ENCODE measurements at regions not wholly inside any gene's neighbourhood (a gene's known extent, or its start where the extent isn't known, plus 50 kb on each side); places are given as distances from the start of the nearest gene placed in this dataset.

DNA sequence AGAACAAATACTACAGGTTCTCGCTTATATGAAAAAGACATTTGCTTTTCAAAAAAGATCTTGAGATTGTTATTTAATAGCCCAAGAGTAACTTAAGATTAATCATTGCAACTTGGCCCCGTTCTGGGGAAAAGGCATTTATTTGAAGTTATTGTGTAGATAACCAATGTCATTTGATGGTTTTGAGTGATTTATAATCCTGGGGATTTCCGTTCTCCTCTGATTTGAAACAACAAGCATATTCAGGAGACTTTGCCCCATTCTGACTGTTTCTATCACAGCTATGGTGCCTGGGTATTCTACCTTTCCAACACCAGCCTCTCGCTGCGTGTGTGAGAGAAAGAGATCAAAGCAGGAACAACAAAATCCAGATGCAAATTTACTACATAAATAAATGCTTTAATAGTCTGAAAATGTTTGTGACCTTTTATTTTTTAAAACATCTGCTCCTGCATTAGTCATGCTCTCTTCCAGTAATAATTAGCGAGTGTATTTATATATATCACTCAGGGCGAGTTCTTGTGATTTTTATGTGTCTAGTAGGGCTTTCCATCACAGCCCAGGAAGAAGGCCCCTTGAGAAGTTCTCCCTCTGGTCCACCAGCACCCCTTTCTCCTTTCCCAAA is 197.9 kb upstream of the FOXQ1 start:
- DNase-seq, result no peak

GRCh38 chr6:1111361-1111760 is 200.5 kb upstream of the FOXQ1 start:
- no peak for DNase-seq

GRCh38 chr6:1110941-1111349 is 201.0 kb upstream of the FOXQ1 start:
- no peak for DNase-seq

DNA sequence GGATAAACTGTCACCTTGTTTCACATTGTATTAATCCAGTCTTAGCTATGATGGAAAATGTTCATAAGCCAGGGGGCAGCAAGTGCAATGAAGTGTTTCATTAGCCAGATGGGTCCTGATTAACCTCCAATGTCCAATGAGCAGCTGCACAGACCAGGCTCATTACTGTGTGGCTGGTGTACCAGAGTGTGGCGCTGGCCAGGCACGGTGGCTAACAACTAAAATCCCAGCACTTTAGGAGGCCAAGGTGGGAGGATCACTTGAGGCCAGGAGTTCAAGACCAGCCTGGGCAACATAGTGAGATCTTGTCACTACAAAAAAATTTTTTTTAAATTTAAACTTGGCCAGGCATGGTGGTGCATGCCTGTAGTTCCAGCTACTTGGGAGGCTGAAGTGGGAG is 201.7 kb upstream of the FOXQ1 start:
- DNase-seq, result no peak

- DNase-seq, result no peak
Observed at GRCh38 chr6:1109134-1109533, 202.8 kb upstream of the FOXQ1 start.

- no peak for DNase-seq
Observed at GRCh38 chr6:1108198-1108597, 203.7 kb upstream of the FOXQ1 start.

DNA sequence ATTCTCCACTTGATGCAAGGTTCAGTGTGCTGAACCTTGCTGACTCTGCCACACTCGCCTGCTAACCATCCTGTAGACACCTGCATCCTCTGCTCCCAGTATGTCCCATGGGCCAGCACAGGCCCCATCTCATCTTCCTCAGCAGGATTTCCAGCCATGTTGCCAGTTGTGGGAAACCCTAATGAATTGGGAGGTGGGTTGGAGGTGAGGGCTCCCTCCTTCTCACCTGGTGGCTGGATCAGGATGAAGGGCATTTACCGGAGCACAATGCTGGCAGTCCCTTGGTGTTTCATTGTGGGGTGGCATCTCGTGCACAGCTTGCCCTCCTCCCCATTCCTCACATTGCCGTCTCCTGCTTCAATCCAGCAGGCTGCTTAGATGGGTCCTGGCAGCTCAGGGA is 204.3 kb upstream of the FOXQ1 start:
- no peak for DNase-seq

GRCh38 chr6:1105833-1106400 is 206.0 kb upstream of the FOXQ1 start:
- no peak for DNase-seq

GRCh38 chr6:1104988-1105670 is 206.8 kb upstream of the FOXQ1 start:
- DNase-seq, result no peak

DNA sequence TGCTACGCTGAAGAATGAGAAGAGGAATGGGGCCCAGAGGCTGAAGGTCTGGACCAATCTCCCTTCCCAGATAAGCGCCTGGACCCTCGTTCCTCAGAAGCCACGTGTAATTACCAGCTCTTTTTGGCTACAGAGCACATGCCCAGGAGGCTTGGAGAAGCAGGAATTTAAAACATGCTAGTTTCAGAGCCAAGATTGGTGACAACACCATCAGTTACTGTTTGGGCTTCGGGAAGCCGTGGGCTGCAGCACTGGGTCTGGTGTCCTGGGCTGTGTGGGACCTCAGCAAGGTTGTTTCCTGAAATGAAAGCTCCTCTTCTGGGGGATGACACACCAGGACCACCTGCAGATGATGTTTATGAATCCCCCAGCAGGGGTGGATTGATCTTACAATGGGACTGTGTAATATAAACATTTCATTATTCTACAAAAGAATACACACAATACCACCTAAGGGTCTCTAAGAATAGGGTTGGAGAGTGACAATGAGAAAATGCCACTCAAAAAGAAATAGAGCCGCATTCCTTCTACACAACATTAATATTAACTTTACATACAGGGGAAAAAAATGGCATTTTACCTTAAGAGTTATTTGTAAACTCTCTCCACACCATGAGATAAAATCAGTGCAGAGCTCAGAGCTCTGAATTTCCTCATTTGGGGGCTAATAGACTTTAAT is 207.8 kb upstream of the FOXQ1 start:
- no peak for DNase-seq

DNA sequence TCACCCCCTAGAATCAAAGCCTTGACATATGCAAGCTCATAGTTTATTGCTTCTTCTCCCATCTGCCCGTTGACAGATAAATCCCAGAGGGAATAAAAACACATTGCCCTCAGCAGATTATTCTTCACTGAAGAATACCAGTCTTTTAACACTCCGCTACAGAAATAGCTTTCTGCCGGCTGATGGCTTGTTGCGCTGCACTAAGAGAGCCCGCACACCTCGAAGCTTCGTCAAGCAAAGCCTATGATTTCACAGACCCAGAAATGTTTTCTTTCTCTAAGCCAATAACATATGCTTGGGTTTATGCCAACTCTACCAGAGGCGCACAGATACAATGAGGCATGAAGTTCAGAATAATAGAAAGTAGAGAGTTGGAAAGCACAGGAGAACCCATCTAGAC is 208.9 kb upstream of the FOXQ1 start:
- DNase-seq, result no peak

GRCh38 chr6:1100269-1100668 is 211.6 kb upstream of the FOXQ1 start:
- DNase-seq, result no peak

DNA sequence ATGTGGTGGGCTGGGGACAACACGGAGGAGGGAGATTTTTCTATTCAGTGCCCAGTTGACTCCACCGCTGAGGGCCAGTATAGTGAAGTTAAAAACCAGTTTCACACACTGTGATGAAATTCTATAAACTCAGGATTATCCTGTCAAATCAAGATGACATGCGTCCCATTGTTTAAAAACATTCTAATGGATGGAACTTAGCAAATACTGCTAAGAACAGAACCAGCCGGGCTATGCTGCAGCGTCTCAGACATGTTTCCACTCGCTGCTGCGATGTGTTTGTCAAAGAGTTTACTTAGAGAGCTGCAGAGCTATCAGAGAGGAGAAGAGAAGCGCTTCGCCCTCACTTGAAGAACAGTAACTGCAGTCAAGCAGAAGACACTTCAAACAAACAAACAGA is 212.6 kb upstream of the FOXQ1 start:
- DNase-seq, result no peak

- no peak for DNase-seq
Observed at GRCh38 chr6:1096967-1097765, 214.7 kb upstream of the FOXQ1 start.

DNA sequence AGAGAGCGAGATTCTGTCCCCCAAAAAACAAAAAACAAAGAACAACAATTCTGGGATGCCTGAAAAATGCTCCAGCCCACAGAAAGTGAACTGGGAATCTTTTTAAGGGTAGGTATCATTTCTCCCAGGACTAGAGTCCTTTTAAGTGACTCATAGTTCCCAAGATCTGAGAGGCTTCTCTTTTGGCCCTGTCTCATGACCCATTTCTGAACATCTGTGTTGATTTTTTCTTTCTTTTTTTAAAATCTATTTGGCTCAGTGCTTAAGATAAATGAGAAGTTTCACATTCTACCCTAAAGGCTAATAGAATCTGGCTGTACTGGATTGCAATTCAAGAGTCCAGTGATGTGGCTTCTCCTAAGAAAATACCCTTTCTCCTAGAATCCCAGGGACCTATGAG is 217.6 kb upstream of the FOXQ1 start:
- no peak for DNase-seq

DNA sequence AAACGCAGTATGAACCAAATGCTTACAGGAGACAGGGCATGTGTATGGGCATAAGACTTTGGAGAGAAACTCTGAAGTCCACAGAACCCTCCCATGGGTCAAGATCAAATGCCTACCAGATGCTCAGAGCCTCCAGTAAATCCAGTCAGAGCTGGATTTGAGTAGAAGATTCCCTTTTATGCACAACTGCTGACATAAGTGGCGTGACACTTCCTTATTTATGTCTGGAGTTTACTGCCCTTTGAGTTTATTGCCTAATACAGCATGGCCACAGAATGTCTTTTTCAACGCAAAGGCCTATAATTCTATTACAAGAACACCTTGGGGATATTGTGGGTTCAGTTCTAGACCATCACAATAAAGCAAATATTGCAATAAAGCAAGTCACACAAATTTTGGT is 220.0 kb upstream of the FOXQ1 start:
- DNase-seq, result no peak

DNA sequence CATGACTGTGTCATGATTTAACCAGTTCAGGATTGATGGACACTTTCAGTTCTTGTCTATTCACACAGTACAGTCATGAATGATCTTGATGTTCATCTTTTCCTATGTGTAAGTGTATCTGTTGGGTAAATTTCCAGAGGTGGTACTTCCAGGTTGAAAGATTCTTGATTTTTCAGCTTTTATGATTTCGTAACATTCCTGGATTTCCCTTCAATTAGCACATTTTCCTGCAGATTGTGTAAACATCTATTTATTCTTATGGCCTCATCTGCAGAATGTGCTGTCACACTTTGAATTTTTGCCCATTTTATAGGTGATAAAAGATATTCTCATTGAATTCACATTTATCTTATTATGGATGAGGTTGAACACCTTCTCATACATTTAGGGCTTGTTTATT is 222.0 kb upstream of the FOXQ1 start:
- DNase-seq, result no peak

- no peak for DNase-seq
Observed at GRCh38 chr6:1088492-1089001, 223.4 kb upstream of the FOXQ1 start.

DNA sequence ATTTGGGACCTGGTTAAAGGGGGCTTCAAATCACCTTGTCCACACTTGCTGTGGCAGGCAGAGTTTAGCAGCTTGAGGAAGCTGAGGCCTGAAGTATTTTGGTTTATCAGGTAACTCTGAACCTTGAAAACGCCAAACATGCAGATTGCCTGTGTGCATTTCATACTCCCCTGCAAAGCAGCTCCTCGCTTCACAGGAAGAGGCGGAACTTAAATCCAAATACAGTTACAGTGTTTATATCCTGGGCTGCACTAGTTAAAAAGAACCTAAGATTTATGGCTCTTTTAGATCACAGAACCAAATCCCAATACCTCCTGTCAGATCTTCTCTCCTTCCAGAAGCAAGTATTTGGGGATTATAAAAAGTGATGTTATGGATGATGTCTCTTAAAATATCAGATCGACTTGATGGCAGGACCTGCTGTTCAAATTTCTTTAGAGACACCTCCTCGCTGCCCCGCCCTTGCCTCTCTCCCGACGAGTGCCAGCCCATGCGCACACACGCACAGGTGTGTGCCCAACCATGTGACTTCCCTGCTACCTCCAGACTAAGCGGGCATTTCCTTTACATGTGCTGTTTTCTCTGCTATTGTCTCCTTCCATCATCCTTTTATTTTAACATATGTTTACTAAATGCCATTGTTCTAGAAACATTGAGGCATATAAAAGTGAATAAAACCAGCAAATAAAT is 224.6 kb upstream of the FOXQ1 start:
- DNase-seq, result no peak

DNA sequence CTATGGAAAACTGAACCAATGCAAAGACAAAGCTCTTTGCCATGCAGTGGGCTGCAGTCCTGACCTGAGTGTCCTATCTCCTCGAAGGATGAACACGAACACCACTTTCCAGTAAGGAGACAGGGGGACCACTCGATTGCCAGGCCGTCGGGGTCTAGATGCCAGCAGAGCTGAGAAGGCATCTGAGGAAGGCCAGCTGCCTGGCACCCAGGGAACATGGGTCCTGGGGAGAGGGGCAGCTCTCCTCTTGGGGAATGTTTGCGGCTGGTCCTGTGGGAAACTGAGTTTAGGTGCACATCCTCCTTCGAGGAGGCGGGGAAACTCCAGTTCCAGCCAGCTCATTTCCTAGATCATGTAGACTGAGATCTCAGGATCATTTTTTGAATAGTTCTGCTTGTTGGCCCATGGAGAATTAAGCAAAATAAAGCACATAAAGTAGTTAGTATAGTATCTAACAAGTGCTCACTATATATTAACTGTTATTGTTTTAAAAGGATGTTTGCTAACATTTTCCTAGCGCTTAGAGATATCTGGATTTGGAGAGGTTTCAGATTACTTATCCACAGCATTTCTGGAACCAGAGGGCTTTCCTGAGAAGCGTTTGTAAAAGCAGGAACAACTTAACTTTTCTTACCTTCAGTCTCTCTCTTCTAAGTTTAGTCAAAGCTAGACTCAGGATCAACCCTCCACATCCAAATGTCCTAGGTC is 225.3 kb upstream of the FOXQ1 start:
- no peak for DNase-seq

DNA sequence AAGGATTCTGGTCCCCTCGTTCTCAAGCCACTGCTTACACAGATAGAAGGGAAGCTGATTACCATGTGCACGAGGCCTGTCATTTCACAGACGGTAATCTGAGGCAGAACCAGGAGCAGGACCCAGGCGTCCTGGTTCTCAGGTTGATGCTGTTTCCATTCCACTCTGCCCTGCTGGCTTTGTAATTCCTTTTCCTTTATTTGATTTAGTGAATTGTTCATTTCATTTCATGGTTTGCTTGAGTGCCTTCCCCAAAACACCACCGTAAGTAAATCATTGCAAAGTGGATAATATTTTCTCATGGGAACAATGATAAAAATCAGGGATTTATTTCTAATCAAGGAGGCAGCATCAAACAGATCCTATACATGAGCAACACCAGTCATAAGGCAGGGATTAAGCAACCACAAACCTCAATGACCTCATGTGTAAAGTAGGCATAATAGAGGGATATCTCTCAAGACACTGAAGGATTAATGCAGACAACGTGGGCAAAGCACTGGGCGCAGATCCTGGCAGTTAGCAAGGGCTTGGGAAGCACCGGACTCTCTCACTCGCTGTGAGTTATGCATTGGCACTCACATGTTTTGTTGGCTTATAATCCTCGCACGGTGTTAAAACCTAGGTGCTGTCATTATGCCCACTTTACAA is 229.5 kb upstream of the FOXQ1 start:
- DNase-seq, result no peak
